ENCODE measurements at regions not wholly inside any gene's neighbourhood (a gene's known extent, or its start where the extent isn't known, plus 50 kb on each side); places are given as distances from the start of the nearest gene placed in this dataset.

DNA sequence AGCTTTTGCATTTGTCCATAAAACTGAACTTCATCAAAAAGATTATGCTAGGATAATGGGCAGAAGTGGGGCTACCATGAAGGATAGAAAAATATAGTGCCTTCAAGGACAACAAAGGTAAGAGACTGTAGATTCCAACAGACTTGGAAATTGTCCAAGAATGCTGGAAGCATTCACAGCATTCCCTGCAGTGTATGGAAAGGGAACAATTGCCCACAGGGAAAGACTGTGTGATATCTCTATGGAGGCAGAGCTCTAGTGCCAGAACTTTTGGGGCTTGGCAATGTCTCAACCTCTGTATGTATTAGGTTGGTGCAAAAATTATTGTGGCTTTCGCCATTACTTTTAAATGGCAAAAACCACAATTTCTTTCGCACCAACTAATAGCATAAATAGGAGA lies 1598.8 kb upstream of the MIR17HG start:
- H3K4me1 ChIP-seq (ENCODE audit: control insufficient read depth, insufficient read depth, low read length): no peaks in the 10 kb centered on the region
- in situ Hi-C loops (cut with MboI; ENCODE audit: low sequenced_read_pairs): no loop called here
- BruUV-seq (replicated peaks): no TSS peak

More for the DNA sequence above, 1598.8 kb upstream of the MIR17HG start:
- H3K18ac ChIP-seq (ENCODE audit: low read depth, low read length): no peak overlapping the region
- H3K9ac ChIP-seq (ENCODE audit: low read depth, low read length): no peak overlapping the region
- CTCF ChIA-PET: no interaction called here
- intact Hi-C loops (cut with micrococcal nuclease): no loop called here
- no peak overlapping the region for H3K4ac ChIP-seq (ENCODE audit: low read depth, low read length)
- no peak overlapping the region for H3K4me2 ChIP-seq (ENCODE audit: low read depth, low read length)
- H3K23ac ChIP-seq (ENCODE audit: low read depth, low read length): no peak overlapping the region
- H3K36me3 ChIP-seq (ENCODE audit: control insufficient read depth, insufficient read depth, low read length): no peaks in the 10 kb centered on the region
- no peaks in the 10 kb centered on the region for H3K79me1 ChIP-seq (ENCODE audit: low read depth in 1 of 2, low read length in 2 of 2)
- H4K20me1 ChIP-seq (ENCODE audit: insufficient read depth, low read length): no peaks in the 10 kb centered on the region
- no peak overlapping the region for H2AFZ ChIP-seq (replicated peaks; ENCODE audit: low read length, poor library complexity)
- no peak overlapping the region for H2BK20ac ChIP-seq (ENCODE audit: low read depth, low read length)
- H4K8ac ChIP-seq (ENCODE audit: low read depth in 2 of 2, low read length in 2 of 2): no peak overlapping the region
- no peak overlapping the region for H3K56ac ChIP-seq (ENCODE audit: extremely low read depth, insufficient read depth, low read length)
- H2BK120ac ChIP-seq (ENCODE audit: low read depth, low read length): no peak overlapping the region
- no peak overlapping the region for H2AK5ac ChIP-seq (ENCODE audit: low read depth, low read length)
- TF ChIP-seq POLR2A (IDR thresholded peaks at IDR 0.05; ENCODE audit: low read depth, low read length) (no peak), RFX5 (IDR thresholded peaks at IDR 0.05; ENCODE audit: low read depth, low read length) (no peak)
- POLR2A ChIA-PET (ENCODE audit: unreplicated experiment): no interaction called here
- no peak overlapping the region for H3K4me3 ChIP-seq (ENCODE audit: insufficient read depth, low read depth, low read length)
- no peak overlapping the region for H3K14ac ChIP-seq (replicated peaks; ENCODE audit: low read depth, low read length)
- no peak overlapping the region for H2BK5ac ChIP-seq (ENCODE audit: low read depth, low read length, poor library complexity, severe bottlenecking)
- ATAC-seq (ENCODE audit: low read depth) (no peak), DNase-seq (no peak)
- dilution Hi-C loops (cut with HindIII; ENCODE audit: low sequenced_read_pairs, unreplicated experiment): no loop called here
- H3K27me3 ChIP-seq (ENCODE audit: control insufficient read depth, insufficient read depth, low read length): no peaks in the 10 kb centered on the region
- no peak overlapping the region for H4K5ac ChIP-seq (ENCODE audit: low read depth, low read length)
- no peak overlapping the region for H4K91ac ChIP-seq (ENCODE audit: insufficient read depth, low read depth, low read length)
- no peaks in the 10 kb centered on the region for H3K9me1 ChIP-seq (ENCODE audit: insufficient read depth, low read length)
- no peak overlapping the region for H3K27ac ChIP-seq (ENCODE audit: insufficient read depth, low read length)
- no peak overlapping the region for H2AK9ac ChIP-seq (replicated peaks; ENCODE audit: low read depth, low read length, poor library complexity)
- no peak overlapping the region for H2BK15ac ChIP-seq (ENCODE audit: low read depth, low read length)
- no peaks in the 10 kb centered on the region; the same call in 1 of the 2 replicates for H3K9me3 ChIP-seq (ENCODE audit: control insufficient read depth, insufficient read depth, low read length)
- no CpG with 5 or more reads among the region's 2 CpGs for WGBS, 2 experiments (ENCODE audit: extremely low coverage in 2 of 2, insufficient read length in 1 of 2)

Measured in IMR-90 (cell line).